Retinal pigment epithelial cell (primary cell): ENCODE measurements at regions not wholly inside any gene's neighbourhood (a gene's known extent, or its start where the extent isn't known, plus 50 kb on each side); places are given as distances from the start of the nearest gene placed in this dataset.

Source experiments
- DNase-seq: peaks from one replicate; pipeline ENCODE4 v3.0.0-alpha.2; 2010; ENCODE audit warnings: low read depth
- H3K4me3 ChIP-seq: 2 replicates; pipeline ENCODE4 v1.5.1; 2011; ENCODE audit warnings: mild to moderate bottlenecking, low read length, control low read depth, moderate library complexity
- TF ChIP-seq, protein P1 (sequence below): conservative IDR thresholded peaks from 2 replicates; pipeline ENCODE4 v1.5.1; 2011; ENCODE audit warnings: low read depth, low read length, control low read depth, inconsistent platforms

DNA sequence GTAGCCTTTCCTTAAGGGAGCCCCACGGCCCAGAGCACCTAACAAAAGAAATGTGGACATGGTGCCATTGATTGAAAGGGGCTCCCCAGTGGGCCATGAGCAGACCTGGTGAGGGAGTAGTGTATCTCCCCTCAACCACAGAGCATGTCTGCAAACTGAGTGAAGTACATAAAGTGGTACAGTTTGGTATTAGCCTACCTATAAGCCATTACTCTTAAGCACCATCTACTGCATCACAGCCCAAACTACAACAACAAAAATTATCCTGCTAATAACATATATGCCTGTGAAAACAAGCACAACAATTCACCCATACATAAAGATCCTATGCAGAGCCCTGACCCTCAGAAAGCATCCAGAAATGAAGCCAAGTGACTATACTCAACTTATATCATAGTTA lies 407.8 kb downstream of the PTPRC start:
- no peak overlapping the region for H3K4me3 ChIP-seq
- TF ChIP-seq, protein P1, sequence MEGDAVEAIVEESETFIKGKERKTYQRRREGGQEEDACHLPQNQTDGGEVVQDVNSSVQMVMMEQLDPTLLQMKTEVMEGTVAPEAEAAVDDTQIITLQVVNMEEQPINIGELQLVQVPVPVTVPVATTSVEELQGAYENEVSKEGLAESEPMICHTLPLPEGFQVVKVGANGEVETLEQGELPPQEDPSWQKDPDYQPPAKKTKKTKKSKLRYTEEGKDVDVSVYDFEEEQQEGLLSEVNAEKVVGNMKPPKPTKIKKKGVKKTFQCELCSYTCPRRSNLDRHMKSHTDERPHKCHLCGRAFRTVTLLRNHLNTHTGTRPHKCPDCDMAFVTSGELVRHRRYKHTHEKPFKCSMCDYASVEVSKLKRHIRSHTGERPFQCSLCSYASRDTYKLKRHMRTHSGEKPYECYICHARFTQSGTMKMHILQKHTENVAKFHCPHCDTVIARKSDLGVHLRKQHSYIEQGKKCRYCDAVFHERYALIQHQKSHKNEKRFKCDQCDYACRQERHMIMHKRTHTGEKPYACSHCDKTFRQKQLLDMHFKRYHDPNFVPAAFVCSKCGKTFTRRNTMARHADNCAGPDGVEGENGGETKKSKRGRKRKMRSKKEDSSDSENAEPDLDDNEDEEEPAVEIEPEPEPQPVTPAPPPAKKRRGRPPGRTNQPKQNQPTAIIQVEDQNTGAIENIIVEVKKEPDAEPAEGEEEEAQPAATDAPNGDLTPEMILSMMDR: no peak

DNA sequence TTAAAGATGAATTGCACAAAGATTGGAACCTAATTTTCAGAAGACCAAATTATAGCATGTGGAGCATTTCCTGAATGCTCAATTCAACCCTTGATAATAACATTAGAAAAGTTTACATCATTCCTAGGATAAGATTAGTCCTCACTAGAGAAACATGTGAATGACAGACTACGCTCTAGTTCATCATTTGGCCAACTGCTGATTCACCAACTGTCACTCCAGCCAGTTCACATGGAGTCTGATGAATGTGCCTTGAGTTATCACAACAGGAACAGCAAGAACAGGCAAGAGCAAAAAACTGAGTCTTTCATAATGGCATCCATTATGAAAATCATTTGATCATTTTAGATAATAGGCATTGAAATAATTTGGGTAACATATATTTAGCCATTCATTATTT lies 415.9 kb downstream of the PTPRC start:
- H3K4me3 ChIP-seq: no peak overlapping the region

More for the DNA sequence above, 407.8 kb downstream of the PTPRC start:
- DNase-seq: no peak

DNA sequence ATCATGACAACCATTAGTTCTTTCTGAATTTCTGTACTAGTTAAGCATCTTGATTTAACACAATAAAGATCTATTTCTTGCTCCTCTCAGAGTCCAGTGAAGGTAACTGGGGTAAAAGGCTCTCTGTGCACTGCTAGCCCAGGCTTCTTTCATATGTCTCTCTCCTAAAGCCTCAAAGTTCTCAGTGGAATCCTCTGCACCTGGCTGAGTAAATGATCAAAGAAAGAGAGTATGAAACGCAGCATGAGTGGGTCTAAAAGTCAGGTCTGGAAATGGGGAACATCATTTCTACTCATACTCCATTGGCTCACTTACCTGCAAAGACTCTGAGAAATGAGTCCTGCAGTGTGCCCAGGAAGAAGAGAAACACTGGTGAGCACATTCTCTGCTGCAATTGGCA lies 418.5 kb downstream of the PTPRC start:
- H3K4me3 ChIP-seq: no peak overlapping the region
- no peak for DNase-seq
- TF ChIP-seq, protein P1: no peak

More for the DNA sequence above, 415.9 kb downstream of the PTPRC start:
- TF ChIP-seq, protein P1: no peak
- no peak for DNase-seq

DNA sequence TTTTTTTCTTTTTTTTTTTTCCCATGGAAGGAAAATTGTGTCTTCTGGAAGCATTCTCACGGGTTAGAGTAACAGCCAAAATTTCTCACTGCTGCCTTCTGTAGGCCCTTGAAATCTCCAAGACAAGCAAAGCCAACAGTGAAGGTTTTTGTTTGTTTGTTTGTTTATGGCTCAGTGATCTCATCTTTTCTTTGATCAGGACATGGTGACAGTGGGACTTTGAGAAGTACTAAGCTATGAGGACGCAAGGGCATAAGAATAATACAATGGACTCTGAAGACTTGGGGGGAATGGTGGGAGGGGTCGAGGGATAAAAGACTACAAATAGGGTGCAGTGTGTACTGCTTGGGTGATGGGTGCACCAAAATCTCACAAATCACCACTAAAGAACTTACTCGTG lies 419.4 kb downstream of the PTPRC start:
- no peak for DNase-seq
- H3K4me3 ChIP-seq: no peak overlapping the region
- TF ChIP-seq, protein P1: no peak

DNA sequence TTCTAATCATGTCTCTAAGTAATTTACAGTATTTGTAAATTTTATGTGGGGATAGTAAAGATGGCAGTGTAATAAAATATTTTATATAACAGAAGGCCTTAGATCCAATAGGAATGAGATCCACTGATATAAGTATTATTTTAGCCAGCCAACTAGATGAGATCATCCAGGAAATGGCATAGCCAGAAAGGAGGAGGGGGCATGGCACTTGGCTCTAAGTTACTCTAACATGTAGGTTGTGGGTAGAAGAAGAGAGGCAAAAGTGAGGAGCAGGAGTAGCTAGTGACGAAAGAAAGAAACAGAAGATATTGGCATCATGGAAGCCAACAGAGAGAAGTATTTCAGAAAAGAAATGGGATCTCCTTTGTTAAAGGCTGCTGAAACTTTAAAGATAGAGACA lies 426.1 kb downstream of the PTPRC start:
- H3K4me3 ChIP-seq: no peak overlapping the region
- no peak for DNase-seq
- TF ChIP-seq, protein P1: no peak

DNA sequence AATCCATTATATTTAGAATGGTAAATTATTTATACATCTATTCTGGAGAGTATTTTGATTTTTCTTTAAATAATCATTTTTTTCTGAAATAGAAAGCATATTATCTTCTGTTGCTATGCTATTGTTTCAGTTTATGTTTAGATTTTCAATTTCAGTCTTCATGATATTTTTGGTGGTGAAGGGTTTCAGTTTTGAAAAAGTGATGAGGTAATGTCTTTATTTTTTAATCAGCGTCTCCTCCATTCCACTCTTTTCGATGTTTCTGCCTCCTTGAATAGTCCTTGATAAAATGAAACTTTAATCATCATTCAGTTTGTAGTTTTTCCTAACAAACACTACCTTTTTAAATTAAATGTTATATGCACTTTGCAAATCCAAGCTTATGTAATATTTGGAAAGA lies 428.6 kb downstream of the PTPRC start:
- no peak for DNase-seq
- TF ChIP-seq, protein P1: no peak
- no peak overlapping the region for H3K4me3 ChIP-seq

DNA sequence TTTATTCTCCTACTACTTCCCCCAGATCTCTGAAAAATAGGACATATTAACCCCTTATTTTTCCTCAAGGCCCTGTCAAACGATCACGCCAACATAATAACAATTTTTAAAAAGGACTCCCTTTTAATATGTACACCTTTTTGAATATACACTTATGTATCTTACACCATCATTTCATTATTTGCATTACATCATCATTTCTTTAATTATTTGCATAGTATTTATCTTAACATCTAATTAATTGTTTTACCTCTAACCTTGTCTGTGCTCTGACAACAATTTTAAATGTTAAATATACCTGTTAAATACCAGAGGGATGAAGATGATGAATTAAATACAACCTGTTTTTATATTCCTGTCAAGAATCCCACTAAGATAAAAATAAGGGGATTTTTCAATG lies 432.2 kb downstream of the PTPRC start:
- no peak for DNase-seq
- TF ChIP-seq, protein P1: no peak
- no peak overlapping the region for H3K4me3 ChIP-seq
